ENCODE measurements at regions not wholly inside any gene's neighbourhood (a gene's known extent, or its start where the extent isn't known, plus 50 kb on each side); places are given as distances from the start of the nearest gene placed in this dataset.

GRCh38 chrX:122596998-122597397 lies 587.1 kb upstream of the GRIA3 start:
- H3K9me3 Mint-ChIP-seq: peaks cover 13% of the 10 kb centered on the region
- H3K4me1 Mint-ChIP-seq: no peaks in the 10 kb centered on the region
- no peaks in the 10 kb centered on the region for H3K27me3 Mint-ChIP-seq (ENCODE audit: low read depth)
- no peaks in the 10 kb centered on the region for H3K36me3 Mint-ChIP-seq (ENCODE audit: low read depth)
- H3K4me3 Mint-ChIP-seq: no peak overlapping the region
- TF ChIP-seq CTCF (IDR thresholded peaks at IDR 0.05; ENCODE audit: unreplicated experiment in 3 of 3): no peak
- no peak overlapping the region for H3K27ac Mint-ChIP-seq

- H3K4me1 Mint-ChIP-seq: no peaks in the 10 kb centered on the region
- no peaks in the 10 kb centered on the region for H3K27me3 Mint-ChIP-seq (ENCODE audit: low read depth)
- no peak for TF ChIP-seq CTCF (IDR thresholded peaks at IDR 0.05; ENCODE audit: unreplicated experiment in 3 of 3)
- H3K36me3 Mint-ChIP-seq (ENCODE audit: low read depth): no peaks in the 10 kb centered on the region
- no peak overlapping the region for H3K4me3 Mint-ChIP-seq
- peaks cover 19% of the 10 kb centered on the region for H3K9me3 Mint-ChIP-seq
- H3K27ac Mint-ChIP-seq: no peak overlapping the region
Measured at GRCh38 chrX:122622795-122623194, 561.3 kb upstream of the GRIA3 start.

- Mint-ChIP-seq H3K36me3 (ENCODE audit: low read depth) (no peaks in the 10 kb centered on the region), H3K4me1 (no peaks in the 10 kb centered on the region), H3K9me3 (peaks cover 7% of the 10 kb centered on the region), H3K27ac (no peak overlapping the region), H3K27me3 (ENCODE audit: low read depth) (no peaks in the 10 kb centered on the region), H3K4me3 (no peak overlapping the region)
- no peak for TF ChIP-seq CTCF (IDR thresholded peaks at IDR 0.05; ENCODE audit: unreplicated experiment in 3 of 3)
Measured at GRCh38 chrX:122625239-122625638, 558.8 kb upstream of the GRIA3 start.

- Mint-ChIP-seq H3K27me3 (ENCODE audit: low read depth) (no peaks in the 10 kb centered on the region), H3K27ac (no peak overlapping the region), H3K4me3 (no peak overlapping the region), H3K4me1 (no peaks in the 10 kb centered on the region), H3K9me3 (peaks cover 2% of the 10 kb centered on the region), H3K36me3 (ENCODE audit: low read depth) (no peaks in the 10 kb centered on the region)
- TF ChIP-seq CTCF (IDR thresholded peaks at IDR 0.05; ENCODE audit: unreplicated experiment in 3 of 3): no peak
Measured at GRCh38 chrX:122625821-122626220, 558.3 kb upstream of the GRIA3 start.

GRCh38 chrX:122626871-122627270 lies 557.2 kb upstream of the GRIA3 start:
- Mint-ChIP-seq H3K27ac (no peak overlapping the region), H3K4me1 (no peaks in the 10 kb centered on the region), H3K4me3 (no peak overlapping the region), H3K9me3 (no peaks in the 10 kb centered on the region), H3K36me3 (ENCODE audit: low read depth) (no peaks in the 10 kb centered on the region), H3K27me3 (ENCODE audit: low read depth) (no peaks in the 10 kb centered on the region)
- TF ChIP-seq CTCF (IDR thresholded peaks at IDR 0.05; ENCODE audit: unreplicated experiment in 3 of 3): no peak

- no peaks in the 10 kb centered on the region for H3K27me3 Mint-ChIP-seq (ENCODE audit: low read depth)
- no peak overlapping the region for H3K27ac Mint-ChIP-seq
- no peak overlapping the region for H3K4me3 Mint-ChIP-seq
- peaks cover 4% of the 10 kb centered on the region for H3K9me3 Mint-ChIP-seq
- no peaks in the 10 kb centered on the region for H3K4me1 Mint-ChIP-seq
- TF ChIP-seq CTCF (IDR thresholded peaks at IDR 0.05; ENCODE audit: unreplicated experiment in 3 of 3): no peak
- H3K36me3 Mint-ChIP-seq (ENCODE audit: low read depth): no peaks in the 10 kb centered on the region
Measured at GRCh38 chrX:122641136-122641535, 542.9 kb upstream of the GRIA3 start.

Data from nephron (organoid).